OCI-LY1 (cell line): ENCODE measurements at regions not wholly inside any gene's neighbourhood (a gene's known extent, or its start where the extent isn't known, plus 50 kb on each side); places are given as distances from the start of the nearest gene placed in this dataset.

Experiments
- CTCF ChIP-seq: fragments of 200-600 bp; sonication (generic), shearing (Covaris generic); IDR thresholded peaks from 2 replicates; pipeline ENCODE4 v1.5.1; 2017; ENCODE audit warnings: mild to moderate bottlenecking, antibody characterized with exemption, low read length, moderate library complexity, mixed read lengths
- EZH2 ChIP-seq: fragments of 200-600 bp; sonication (generic), shearing (Covaris generic); IDR thresholded peaks from 2 replicates; pipeline ENCODE4 v1.8.0; 2017; ENCODE audit warnings: borderline replicate concordance, mixed run types, mild to moderate bottlenecking, antibody characterized with exemption, low read length, moderate library complexity, mixed read lengths

GRCh38 chr14:39956372-39956771 is 524.1 kb upstream of the FBXO33 start:
- TF ChIP-seq CTCF (peak; percentile 73), EZH2 (no peak)
